ENCODE measurements at regions not wholly inside any gene's neighbourhood (a gene's known extent, or its start where the extent isn't known, plus 50 kb on each side); places are given as distances from the start of the nearest gene placed in this dataset.
"Not testable (repeated sequence)": the region's sequence is repeated elsewhere in the genome, so short reads cannot be mapped to it uniquely, and the experiment has no call there.

GRCh38 chr17:54452666-54453348 is 447.8 kb upstream of the TOM1L1 start:
- no peak overlapping the region for H3K4me3 ChIP-seq (ENCODE audit: low read length)
- no peak for TF ChIP-seq CTCF (conservative IDR thresholded peaks at IDR 0.05; ENCODE audit: low read length)

GRCh38 chr17:54455251-54455868 is 445.3 kb upstream of the TOM1L1 start:
- DNase-seq (ENCODE audit: low read depth), result no peak
- H3K4me3 ChIP-seq (ENCODE audit: low read length), result no peak overlapping the region
- no peak for TF ChIP-seq CTCF (conservative IDR thresholded peaks at IDR 0.05; ENCODE audit: low read length)

More at GRCh38 chr17:54452666-54453348, 447.8 kb upstream of the TOM1L1 start:
- DNase-seq (ENCODE audit: low read depth), result no peak

- not testable (repeated sequence) for H3K4me3 ChIP-seq (ENCODE audit: low read length); DNase-seq (ENCODE audit: low read depth)
Observed at GRCh38 chr17:54465443-54465842, 435.2 kb upstream of the TOM1L1 start.

- H3K4me3 ChIP-seq (ENCODE audit: low read length), result no peak overlapping the region
- DNase-seq (ENCODE audit: low read depth), result no peak
- no peak for TF ChIP-seq CTCF (conservative IDR thresholded peaks at IDR 0.05; ENCODE audit: low read length)
Observed at GRCh38 chr17:54466875-54467274, 433.8 kb upstream of the TOM1L1 start.

GRCh38 chr17:54482843-54483242 is 417.8 kb upstream of the TOM1L1 start:
- DNase-seq (ENCODE audit: low read depth), result no peak
- TF ChIP-seq CTCF (conservative IDR thresholded peaks at IDR 0.05; ENCODE audit: low read length), result no peak
- no peak overlapping the region for H3K4me3 ChIP-seq (ENCODE audit: low read length)

GRCh38 chr17:54493691-54494090 is 407.0 kb upstream of the TOM1L1 start:
- TF ChIP-seq CTCF (conservative IDR thresholded peaks at IDR 0.05; ENCODE audit: low read length), result no peak
- no peak for DNase-seq (ENCODE audit: low read depth)
- H3K4me3 ChIP-seq (ENCODE audit: low read length), result no peak overlapping the region

GRCh38 chr17:54494721-54495715 is 405.6 kb upstream of the TOM1L1 start:
- no peak for TF ChIP-seq CTCF (conservative IDR thresholded peaks at IDR 0.05; ENCODE audit: low read length)
- DNase-seq (ENCODE audit: low read depth), result no peak
- no peak overlapping the region for H3K4me3 ChIP-seq (ENCODE audit: low read length)

All from AG10803 (cell line).